ENCODE measurements at regions not wholly inside any gene's neighbourhood (a gene's known extent, or its start where the extent isn't known, plus 50 kb on each side); places are given as distances from the start of the nearest gene placed in this dataset.

GRCh38 chr15:87340370-87340769, 916.2 kb downstream of the NTRK3 start:
- Histone ChIP-seq H3K14ac (ENCODE audit: low read length) (no peak overlapping the region), H4K91ac (ENCODE audit: low read depth, low read length, poor library complexity) (no peak overlapping the region), H2BK15ac (ENCODE audit: low read length) (no peak overlapping the region), H3K4me2 (ENCODE audit: insufficient read depth, low read length, poor library complexity, severe bottlenecking) (no peak overlapping the region), H3K36me3 (replicated peaks in 1 of 2; ENCODE audit: control insufficient read depth in 2 of 2, insufficient read depth in 2 of 2, low read length in 2 of 2) (no peaks in the 10 kb centered on the region), H2BK120ac (ENCODE audit: low read depth, low read length) (no peak overlapping the region), H2BK12ac (ENCODE audit: low read length) (no peak overlapping the region), H3K23ac (ENCODE audit: low read depth, low read length, poor library complexity) (no peak overlapping the region), H3K4me1 (ENCODE audit: control insufficient read depth in 2 of 2, insufficient read depth in 1 of 2, low read depth in 1 of 2, low read length in 2 of 2) (no peaks in the 10 kb centered on the region), H3K9me3 (replicated peaks in 1 of 2; ENCODE audit: control insufficient read depth in 2 of 2, insufficient read depth in 1 of 2, low read depth in 1 of 2, low read length in 2 of 2) (no peaks in the 10 kb centered on the region), H3K18ac (ENCODE audit: low read length) (no peak overlapping the region), H2BK5ac (ENCODE audit: low read length) (no peak overlapping the region), H2AK5ac (ENCODE audit: low read depth, low read length) (no peak overlapping the region), H3K9ac (ENCODE audit: low read depth, low read length, poor library complexity) (no peak overlapping the region), H2AFZ (ENCODE audit: low read length) (no peak overlapping the region), H3K27me3 (ENCODE audit: control insufficient read depth in 3 of 3, insufficient read depth in 3 of 3, low read depth in 1 of 3, low read length in 3 of 3) (no peaks in the 10 kb centered on the region), H3K4me3 (ENCODE audit: low read length in 2 of 2) (no peak overlapping the region), H4K8ac (ENCODE audit: low read depth, low read length) (no peak overlapping the region), H3K4ac (ENCODE audit: low read length) (no peak overlapping the region), H3K79me1 (ENCODE audit: low read depth, low read length) (no peaks in the 10 kb centered on the region), H3K27ac (replicated peaks; ENCODE audit: low read length) (no peak overlapping the region)
- DNase-seq (ENCODE audit: low spot score) = no peak

- Histone ChIP-seq H3K27me3 (ENCODE audit: control insufficient read depth in 3 of 3, insufficient read depth in 3 of 3, low read depth in 1 of 3, low read length in 3 of 3) (no peaks in the 10 kb centered on the region), H4K91ac (ENCODE audit: low read depth, low read length, poor library complexity) (no peak overlapping the region), H2BK15ac (ENCODE audit: low read length) (no peak overlapping the region), H3K23ac (ENCODE audit: low read depth, low read length, poor library complexity) (no peak overlapping the region), H2AFZ (ENCODE audit: low read length) (no peak overlapping the region), H2BK12ac (ENCODE audit: low read length) (no peak overlapping the region), H3K4me3 (ENCODE audit: low read length in 2 of 2) (no peak overlapping the region), H4K8ac (ENCODE audit: low read depth, low read length) (no peak overlapping the region), H3K4me1 (ENCODE audit: control insufficient read depth in 2 of 2, insufficient read depth in 1 of 2, low read depth in 1 of 2, low read length in 2 of 2) (no peaks in the 10 kb centered on the region), H3K4ac (ENCODE audit: low read length) (no peak overlapping the region), H3K79me1 (ENCODE audit: low read depth, low read length) (no peaks in the 10 kb centered on the region), H2BK5ac (ENCODE audit: low read length) (no peak overlapping the region), H3K14ac (ENCODE audit: low read length) (no peak overlapping the region), H3K9ac (ENCODE audit: low read depth, low read length, poor library complexity) (no peak overlapping the region), H3K9me3 (replicated peaks in 1 of 2; ENCODE audit: control insufficient read depth in 2 of 2, insufficient read depth in 1 of 2, low read depth in 1 of 2, low read length in 2 of 2) (no peaks in the 10 kb centered on the region), H3K4me2 (ENCODE audit: insufficient read depth, low read length, poor library complexity, severe bottlenecking) (no peak overlapping the region), H2BK120ac (ENCODE audit: low read depth, low read length) (no peak overlapping the region), H3K36me3 (replicated peaks in 1 of 2; ENCODE audit: control insufficient read depth in 2 of 2, insufficient read depth in 2 of 2, low read length in 2 of 2) (no peaks in the 10 kb centered on the region), H3K18ac (ENCODE audit: low read length) (no peak overlapping the region), H3K27ac (replicated peaks; ENCODE audit: low read length) (no peak overlapping the region), H2AK5ac (ENCODE audit: low read depth, low read length) (no peak overlapping the region)
- DNase-seq (ENCODE audit: low spot score) = no peak
- no CpG with 5 or more reads among the region's 1 CpG for WGBS, 2 donors (ENCODE audit: extremely low coverage in 2 of 2, insufficient read length in 2 of 2, insufficient replicate concordance in 1 of 2)
Observed at GRCh38 chr15:87326269-87326668, 930.3 kb downstream of the NTRK3 start.

- Histone ChIP-seq H3K14ac (ENCODE audit: low read length) (no peak overlapping the region), H2BK5ac (ENCODE audit: low read length) (no peak overlapping the region), H3K27me3 (ENCODE audit: control insufficient read depth in 3 of 3, insufficient read depth in 3 of 3, low read depth in 1 of 3, low read length in 3 of 3) (no peaks in the 10 kb centered on the region), H3K4me2 (ENCODE audit: insufficient read depth, low read length, poor library complexity, severe bottlenecking) (no peak overlapping the region), H3K79me1 (ENCODE audit: low read depth, low read length) (no peaks in the 10 kb centered on the region), H3K4me3 (ENCODE audit: low read length in 2 of 2) (no peak overlapping the region), H3K23ac (ENCODE audit: low read depth, low read length, poor library complexity) (no peak overlapping the region), H3K4ac (ENCODE audit: low read length) (no peak overlapping the region), H3K27ac (replicated peaks; ENCODE audit: low read length) (no peak overlapping the region), H3K9me3 (replicated peaks in 1 of 2; ENCODE audit: control insufficient read depth in 2 of 2, insufficient read depth in 1 of 2, low read depth in 1 of 2, low read length in 2 of 2) (no peaks in the 10 kb centered on the region), H2AFZ (ENCODE audit: low read length) (no peak overlapping the region), H4K8ac (ENCODE audit: low read depth, low read length) (no peak overlapping the region), H3K18ac (ENCODE audit: low read length) (no peak overlapping the region), H2AK5ac (ENCODE audit: low read depth, low read length) (no peak overlapping the region), H2BK12ac (ENCODE audit: low read length) (no peak overlapping the region), H2BK15ac (ENCODE audit: low read length) (no peak overlapping the region), H3K4me1 (ENCODE audit: control insufficient read depth in 2 of 2, insufficient read depth in 1 of 2, low read depth in 1 of 2, low read length in 2 of 2) (peaks cover 6 to 8% of the 10 kb centered on the region in 2 donors), H3K36me3 (replicated peaks in 1 of 2; ENCODE audit: control insufficient read depth in 2 of 2, insufficient read depth in 2 of 2, low read length in 2 of 2) (no peaks in the 10 kb centered on the region), H3K9ac (ENCODE audit: low read depth, low read length, poor library complexity) (no peak overlapping the region), H2BK120ac (ENCODE audit: low read depth, low read length) (no peak overlapping the region), H4K91ac (ENCODE audit: low read depth, low read length, poor library complexity) (no peak overlapping the region)
- WGBS, 2 donors (ENCODE audit: extremely low coverage in 2 of 2, insufficient read length in 2 of 2, insufficient replicate concordance in 1 of 2) = no CpG with 5 or more reads among the region's 1 CpG
- DNase-seq (ENCODE audit: low spot score) = no peak
Observed at GRCh38 chr15:87322870-87323269, 933.7 kb downstream of the NTRK3 start.

DNA sequence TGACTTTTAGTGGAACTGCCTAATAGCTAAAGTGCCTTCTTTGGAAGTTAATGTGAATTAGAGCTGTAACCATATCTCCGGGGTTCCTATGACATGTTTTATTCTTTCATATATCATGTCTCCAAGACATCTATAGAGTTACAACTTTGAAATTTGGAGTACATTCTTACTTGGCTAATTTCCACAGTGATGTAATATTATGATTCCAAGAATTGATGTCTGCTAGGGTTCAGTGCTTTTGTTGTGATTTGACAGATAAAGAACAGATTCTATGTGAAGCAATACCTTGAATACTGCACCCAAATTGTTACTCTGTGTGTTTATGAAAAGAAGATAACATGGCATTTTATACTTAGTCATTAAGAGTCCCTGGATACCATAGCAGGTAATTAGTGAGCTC, 934.3 kb downstream of the NTRK3 start:
- no peak overlapping the region for H4K91ac ChIP-seq (ENCODE audit: low read depth, low read length, poor library complexity)
- no peak overlapping the region for H3K18ac ChIP-seq (ENCODE audit: low read length)
- H3K79me1 ChIP-seq (ENCODE audit: low read depth, low read length) = no peaks in the 10 kb centered on the region
- H3K4me1 ChIP-seq (ENCODE audit: control insufficient read depth in 2 of 2, insufficient read depth in 1 of 2, low read depth in 1 of 2, low read length in 2 of 2) = peaks cover 6 to 9% of the 10 kb centered on the region in 2 donors
- H2BK5ac ChIP-seq (ENCODE audit: low read length) = no peak overlapping the region
- H2BK12ac ChIP-seq (ENCODE audit: low read length) = no peak overlapping the region
- DNase-seq (ENCODE audit: low spot score) = no peak
- H2BK15ac ChIP-seq (ENCODE audit: low read length) = no peak overlapping the region
- H3K36me3 ChIP-seq (replicated peaks in 1 of 2; ENCODE audit: control insufficient read depth in 2 of 2, insufficient read depth in 2 of 2, low read length in 2 of 2) = no peaks in the 10 kb centered on the region
- no peak overlapping the region for H2AFZ ChIP-seq (ENCODE audit: low read length)
- no peak overlapping the region for H3K4ac ChIP-seq (ENCODE audit: low read length)
- no peaks in the 10 kb centered on the region for H3K27me3 ChIP-seq (ENCODE audit: control insufficient read depth in 3 of 3, insufficient read depth in 3 of 3, low read depth in 1 of 3, low read length in 3 of 3)
- no peak overlapping the region for H3K4me2 ChIP-seq (ENCODE audit: insufficient read depth, low read length, poor library complexity, severe bottlenecking)
- no peak overlapping the region for H4K8ac ChIP-seq (ENCODE audit: low read depth, low read length)
- H2BK120ac ChIP-seq (ENCODE audit: low read depth, low read length) = no peak overlapping the region
- H3K27ac ChIP-seq (replicated peaks; ENCODE audit: low read length) = no peak overlapping the region
- no peak overlapping the region for H3K14ac ChIP-seq (ENCODE audit: low read length)
- no peak overlapping the region for H3K9ac ChIP-seq (ENCODE audit: low read depth, low read length, poor library complexity)
- no peaks in the 10 kb centered on the region for H3K9me3 ChIP-seq (replicated peaks in 1 of 2; ENCODE audit: control insufficient read depth in 2 of 2, insufficient read depth in 1 of 2, low read depth in 1 of 2, low read length in 2 of 2)
- H2AK5ac ChIP-seq (ENCODE audit: low read depth, low read length) = no peak overlapping the region
- no CpG with 5 or more reads among the region's 1 CpG for WGBS, 2 donors (ENCODE audit: extremely low coverage in 2 of 2, insufficient read length in 2 of 2, insufficient replicate concordance in 1 of 2)
- no peak overlapping the region for H3K23ac ChIP-seq (ENCODE audit: low read depth, low read length, poor library complexity)
- no peak overlapping the region for H3K4me3 ChIP-seq (ENCODE audit: low read length in 2 of 2)

All from neuronal stem cell (in vitro differentiated cells).